Kidney epithelial cell (primary cell): ENCODE measurements at regions not wholly inside any gene's neighbourhood (a gene's known extent, or its start where the extent isn't known, plus 50 kb on each side); places are given as distances from the start of the nearest gene placed in this dataset.

Experiments used
- DNase-seq: peaks from one replicate; pipeline ENCODE4 v3.0.0-alpha.2; 2010; ENCODE audit warnings: low read depth
- H3K27me3 ChIP-seq: 2 replicates; pipeline ENCODE4 v1.6.0; 2011; ENCODE audit warnings: low read length; ENCODE audit not compliant: control insufficient read depth, insufficient read depth
- H3K36me3 ChIP-seq: 2 replicates; pipeline ENCODE4 v1.5.1; 2011; ENCODE audit warnings: low read length; ENCODE audit not compliant: control insufficient read depth, insufficient read depth
- H3K4me3 ChIP-seq: 2 replicates; pipeline ENCODE4 v1.5.1; 2011; ENCODE audit warnings: low read depth, mild to moderate bottlenecking, control low read depth, low read length
- CTCF ChIP-seq: IDR thresholded peaks from 2 replicates; pipeline ENCODE4 v1.5.1; 2011; ENCODE audit warnings: mild to moderate bottlenecking, moderate library complexity, low read length, control low read depth, inconsistent platforms; ENCODE audit not compliant: insufficient read depth, poor library complexity, severe bottlenecking

- no peaks in the 10 kb centered on the region for H3K36me3 ChIP-seq
- H3K27me3 ChIP-seq, result no peaks in the 10 kb centered on the region
- no peak overlapping the region for H3K4me3 ChIP-seq
- no peak for TF ChIP-seq CTCF
- DNase-seq, result no peak
Observed at GRCh38 chr3:18008706-18009368, 266.4 kb upstream of the TBC1D5 start.

GRCh38 chr3:18007980-18008379, 265.5 kb upstream of the TBC1D5 start:
- no peaks in the 10 kb centered on the region for H3K36me3 ChIP-seq
- DNase-seq, result no peak
- no peak for TF ChIP-seq CTCF
- H3K27me3 ChIP-seq, result no peaks in the 10 kb centered on the region
- no peak overlapping the region for H3K4me3 ChIP-seq

DNA sequence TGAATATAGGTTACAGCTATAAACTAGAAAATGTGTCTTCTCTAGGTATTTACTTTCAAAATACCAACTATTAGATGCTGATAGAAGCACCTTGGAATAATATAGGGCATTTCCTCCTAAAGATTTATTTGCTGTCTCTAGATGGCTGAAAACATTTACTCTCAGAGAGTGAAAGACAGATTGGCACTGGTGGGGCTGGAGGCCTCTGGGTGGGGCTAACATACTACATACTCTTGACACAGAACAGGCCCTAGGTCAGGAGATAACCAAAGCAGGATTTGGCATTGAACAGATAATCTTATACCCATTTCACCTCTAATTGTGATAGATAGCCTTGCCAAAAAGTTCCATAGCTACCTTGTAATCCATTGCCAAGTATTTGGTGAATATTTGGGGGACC, 253.3 kb upstream of the TBC1D5 start:
- DNase-seq, result no peak
- no peak overlapping the region for H3K4me3 ChIP-seq
- H3K36me3 ChIP-seq, result no peaks in the 10 kb centered on the region

DNA sequence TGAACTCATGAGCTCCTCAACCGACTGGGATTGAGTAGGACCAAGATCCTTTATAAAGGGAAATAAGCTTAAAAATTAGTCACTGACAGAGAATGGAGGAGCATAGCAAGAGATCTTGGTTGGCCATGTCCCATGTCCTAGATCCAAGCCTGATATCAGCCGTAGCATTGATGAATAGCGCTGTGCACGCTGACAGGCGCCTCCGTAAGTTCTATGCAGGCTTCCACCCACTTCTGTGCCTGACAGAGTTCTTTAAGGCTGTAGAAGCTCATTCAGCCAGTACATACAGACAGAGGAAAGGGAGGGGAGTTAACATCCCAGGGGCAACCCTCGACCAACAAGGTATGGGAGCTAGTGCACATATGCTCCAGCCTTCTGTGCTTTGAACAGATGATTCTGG, 251.7 kb upstream of the TBC1D5 start:
- DNase-seq, result no peak
- Histone ChIP-seq H3K4me3 (no peak overlapping the region), H3K27me3 (no peaks in the 10 kb centered on the region), H3K36me3 (no peaks in the 10 kb centered on the region)
- no peak for TF ChIP-seq CTCF

More for the DNA sequence above, 253.3 kb upstream of the TBC1D5 start:
- TF ChIP-seq CTCF, result no peak
- H3K27me3 ChIP-seq, result no peaks in the 10 kb centered on the region

DNA sequence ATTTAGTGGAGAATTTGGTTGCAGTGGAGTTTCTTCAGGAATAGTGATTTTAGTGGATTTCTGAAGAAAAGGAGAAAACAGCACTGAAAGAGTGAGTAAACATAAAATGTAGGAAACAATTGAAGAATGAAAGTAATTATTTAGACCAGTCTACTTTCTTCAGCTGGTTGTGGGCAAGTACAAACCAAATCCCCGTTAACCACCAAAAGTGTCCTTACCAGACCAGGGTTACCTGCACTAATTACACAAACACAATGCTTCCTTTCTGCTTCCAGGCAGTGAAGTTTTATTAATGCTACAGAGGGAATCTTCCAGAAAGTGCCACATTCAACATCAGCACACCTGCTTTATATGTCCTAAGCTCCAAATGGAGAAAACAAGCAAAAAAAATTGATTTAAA, 248.0 kb upstream of the TBC1D5 start:
- Histone ChIP-seq H3K4me3 (no peak overlapping the region), H3K27me3 (no peaks in the 10 kb centered on the region), H3K36me3 (no peaks in the 10 kb centered on the region)
- no peak for DNase-seq
- TF ChIP-seq CTCF, result no peak

- no peak for TF ChIP-seq CTCF
- H3K36me3 ChIP-seq, result no peaks in the 10 kb centered on the region
- no peak for DNase-seq
- no peaks in the 10 kb centered on the region for H3K27me3 ChIP-seq
- H3K4me3 ChIP-seq, result no peak overlapping the region
Observed at GRCh38 chr3:17986348-17986816, 244.0 kb upstream of the TBC1D5 start.
